ENCODE measurements at regions not wholly inside any gene's neighbourhood (a gene's known extent, or its start where the extent isn't known, plus 50 kb on each side); places are given as distances from the start of the nearest gene placed in this dataset.

DNA sequence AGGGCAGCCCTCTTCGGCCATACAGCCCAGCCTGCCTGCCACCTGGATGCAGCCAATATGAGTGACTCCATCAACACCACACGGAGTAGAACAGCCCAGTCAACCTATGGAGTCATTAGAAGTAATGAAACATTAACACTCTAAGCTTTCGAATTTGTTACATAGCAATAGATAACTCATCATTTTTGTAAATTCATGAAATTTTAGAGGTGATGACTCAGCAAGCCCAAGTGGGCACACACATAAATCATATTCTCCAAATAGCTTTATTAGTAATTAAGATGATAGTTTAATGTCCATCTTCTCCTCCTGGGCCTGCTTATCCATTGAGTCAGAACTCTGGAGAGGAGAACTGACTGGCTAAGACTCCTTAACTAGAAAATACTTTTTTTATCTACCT, 335.0 kb upstream of the KCNH8 start:
- DNase-seq, result no peak

GRCh38 chr3:18812316-18812715, 336.0 kb upstream of the KCNH8 start:
- no peak for DNase-seq

DNA sequence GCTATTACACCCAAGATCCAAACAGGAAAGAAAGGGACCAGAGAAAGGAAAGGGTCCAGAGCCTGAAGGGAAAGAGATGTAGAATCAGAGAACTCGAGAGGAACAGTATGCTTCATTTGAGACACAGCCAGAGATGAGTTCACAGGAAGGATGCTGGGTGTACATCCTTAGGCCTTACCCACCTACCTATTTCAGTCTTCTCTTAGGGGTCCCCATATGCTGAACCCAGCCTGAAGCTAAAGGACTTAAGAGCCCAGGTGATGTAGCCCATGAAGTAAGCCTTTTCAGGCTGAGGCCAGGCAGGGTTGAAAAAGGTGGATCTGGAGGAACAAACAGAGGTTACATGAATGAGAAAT, 338.0 kb upstream of the KCNH8 start:
- no peak for DNase-seq

DNA sequence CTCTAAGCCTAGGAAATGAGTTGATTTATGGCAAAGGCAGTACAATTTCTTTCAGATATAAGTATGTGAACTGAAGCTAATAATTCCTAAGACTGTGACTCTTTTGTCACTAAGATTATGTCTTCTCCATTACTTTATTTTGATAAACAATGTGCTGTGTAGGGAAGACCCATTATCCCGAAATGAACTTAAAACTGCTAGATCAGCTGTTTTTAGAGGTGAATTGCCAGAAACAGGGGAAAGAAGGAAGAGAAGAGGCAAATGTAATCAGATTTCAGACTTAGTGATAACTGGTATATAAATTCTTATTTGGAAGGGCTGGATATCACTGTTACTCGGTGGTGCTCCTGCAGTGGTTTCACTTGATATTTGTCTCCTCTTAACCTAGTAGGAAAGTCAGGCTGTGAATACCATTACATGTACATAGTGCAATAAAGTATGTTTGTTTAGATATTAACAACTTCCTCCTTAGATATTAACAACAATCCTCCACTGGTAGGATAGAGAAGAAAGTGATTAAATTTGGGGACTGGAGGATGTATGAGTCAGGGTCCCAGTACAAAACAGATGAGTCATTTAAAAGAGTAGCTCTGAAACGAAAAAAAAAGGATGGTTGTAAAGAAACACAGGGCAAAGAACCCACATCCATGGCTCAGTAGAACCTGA, 338.5 kb upstream of the KCNH8 start:
- no peak for DNase-seq

DNA sequence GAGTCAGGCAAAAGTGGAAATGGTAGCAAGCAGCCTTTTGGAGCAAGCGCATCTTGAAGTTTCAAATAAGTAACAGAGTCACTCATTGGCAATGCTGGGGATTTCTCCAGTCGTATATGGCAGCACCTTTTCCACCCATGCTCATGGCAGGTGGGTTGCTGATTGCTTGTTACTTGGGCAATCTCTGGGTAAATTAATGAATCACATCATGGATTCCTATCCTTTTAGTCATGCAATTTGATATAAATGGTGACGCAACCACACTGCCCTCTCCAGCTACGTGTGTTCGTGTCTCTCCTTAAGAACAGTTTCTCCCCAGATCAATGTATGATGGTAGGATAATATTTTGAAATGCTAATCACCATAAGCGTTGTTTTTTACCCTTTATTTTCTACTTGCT, 339.9 kb upstream of the KCNH8 start:
- no peak for DNase-seq

DNA sequence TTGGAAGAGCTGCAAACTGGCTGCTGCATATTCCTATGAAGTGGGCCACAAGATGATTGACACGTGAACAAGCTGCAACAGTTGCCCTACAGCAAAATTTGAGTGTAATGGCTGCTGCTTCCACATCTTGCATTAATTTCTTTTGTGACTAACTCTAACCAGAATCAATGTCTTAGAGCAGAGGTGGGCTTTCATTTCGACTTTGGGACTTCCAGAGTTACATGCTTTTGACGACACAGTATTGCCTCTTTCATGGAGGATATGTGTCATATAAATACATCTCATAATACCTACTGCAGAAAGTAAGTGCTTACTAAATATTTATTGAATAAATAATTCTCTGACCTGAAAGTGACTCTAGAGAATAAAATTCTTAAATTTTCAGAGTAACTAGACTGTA, 340.7 kb upstream of the KCNH8 start:
- DNase-seq, result no peak

DNA sequence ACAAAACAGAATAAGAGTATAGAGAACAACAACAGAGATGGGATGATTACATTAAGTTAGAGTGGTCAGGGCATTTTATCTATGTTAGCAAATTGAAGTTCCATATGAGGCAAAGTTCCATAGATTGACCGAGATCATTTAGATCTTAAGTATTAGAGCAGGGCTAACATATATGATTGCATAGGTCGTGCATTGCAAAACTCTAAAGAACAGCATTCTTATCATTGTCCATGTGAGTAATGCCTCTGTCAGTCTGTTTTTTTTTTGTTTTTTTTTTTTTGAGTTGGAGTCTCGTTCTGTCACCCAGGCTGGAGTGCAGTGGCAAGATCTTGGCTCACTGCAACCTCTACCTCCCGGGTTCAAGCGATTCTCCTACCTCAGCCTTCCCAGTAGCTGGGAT, 341.7 kb upstream of the KCNH8 start:
- no peak for DNase-seq

GRCh38 chr3:18797378-18797777, 350.9 kb upstream of the KCNH8 start:
- no peak for DNase-seq

DNA sequence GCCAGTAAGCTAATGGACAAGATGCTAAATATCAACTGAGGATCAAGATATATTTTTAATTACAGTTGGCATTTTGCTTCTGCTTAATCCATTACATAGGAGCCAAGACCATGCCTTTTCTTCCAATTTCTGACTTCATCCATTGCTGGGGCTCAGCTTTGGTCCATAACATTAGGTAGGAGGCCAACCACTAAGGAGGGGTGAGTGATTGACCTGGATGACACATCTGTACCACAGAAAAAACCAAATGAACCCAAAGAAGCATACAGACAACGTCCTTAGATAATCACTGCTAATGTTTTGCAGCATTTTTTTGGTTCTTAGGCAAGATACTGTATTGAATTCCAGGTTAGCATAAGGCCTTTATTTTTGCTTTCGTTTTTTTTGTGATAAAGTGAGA, 353.2 kb upstream of the KCNH8 start:
- no peak for DNase-seq

- DNase-seq, result no peak
These were observed 356.6 kb upstream of the KCNH8 start for GRCh38 chr3:18791752-18792151.

DNA sequence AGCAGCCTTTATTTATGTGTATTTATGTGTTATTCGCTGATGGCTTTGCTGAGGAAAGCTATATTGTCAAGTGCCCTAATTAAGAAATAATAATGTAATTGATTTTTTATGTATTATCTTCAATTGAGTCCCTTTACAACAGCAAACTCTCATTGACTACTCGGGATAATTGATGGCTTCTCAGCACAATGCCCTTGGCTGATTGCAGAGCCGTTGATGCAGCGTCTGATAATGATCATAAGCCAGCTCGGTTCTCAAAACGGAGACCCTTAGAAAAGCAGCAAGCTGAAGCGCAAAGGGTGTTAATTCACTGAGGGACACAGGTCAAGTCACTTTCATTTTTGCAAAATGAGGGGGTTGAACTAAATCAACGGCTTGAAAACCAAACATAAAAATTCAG, 357.1 kb upstream of the KCNH8 start:
- DNase-seq, result no peak

DNA sequence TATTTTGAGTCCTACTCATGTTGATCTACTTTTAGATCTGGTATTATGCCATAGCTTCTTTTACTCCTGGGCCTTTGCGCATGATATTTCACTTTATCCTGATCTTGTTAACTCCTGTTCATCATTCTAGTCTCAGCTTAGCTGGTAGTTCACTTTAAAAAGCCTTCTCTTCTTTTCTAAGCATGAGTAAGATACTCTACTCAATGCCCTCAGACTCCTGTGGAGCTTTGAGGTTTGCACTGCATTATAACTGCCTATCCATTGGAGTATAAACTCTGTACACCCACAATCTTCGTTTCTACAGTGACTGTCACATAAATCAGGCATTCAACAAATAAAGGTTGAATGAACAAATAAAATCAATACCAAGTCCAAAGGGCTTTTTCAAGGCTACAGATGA, 357.9 kb upstream of the KCNH8 start:
- no peak for DNase-seq

DNA sequence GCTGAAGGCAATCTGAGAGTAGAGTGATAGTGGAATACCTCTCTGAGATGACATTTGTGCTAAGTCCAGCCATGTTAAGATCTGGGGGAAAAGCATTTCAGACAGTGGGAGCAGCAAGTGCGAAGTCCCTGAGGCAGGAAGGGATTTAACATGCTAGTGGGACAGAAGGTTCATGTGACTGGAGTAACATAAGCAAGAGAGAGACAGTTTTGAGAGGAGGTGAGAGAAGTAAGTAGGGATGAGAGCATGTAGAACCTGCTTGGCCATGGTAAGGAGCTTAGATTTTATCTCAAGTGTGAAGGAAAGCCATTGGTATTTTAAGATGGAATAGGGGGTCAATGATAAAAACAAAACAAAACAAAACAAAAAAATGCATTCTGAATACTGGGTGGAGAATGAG, 358.6 kb upstream of the KCNH8 start:
- DNase-seq, result no peak

DNA sequence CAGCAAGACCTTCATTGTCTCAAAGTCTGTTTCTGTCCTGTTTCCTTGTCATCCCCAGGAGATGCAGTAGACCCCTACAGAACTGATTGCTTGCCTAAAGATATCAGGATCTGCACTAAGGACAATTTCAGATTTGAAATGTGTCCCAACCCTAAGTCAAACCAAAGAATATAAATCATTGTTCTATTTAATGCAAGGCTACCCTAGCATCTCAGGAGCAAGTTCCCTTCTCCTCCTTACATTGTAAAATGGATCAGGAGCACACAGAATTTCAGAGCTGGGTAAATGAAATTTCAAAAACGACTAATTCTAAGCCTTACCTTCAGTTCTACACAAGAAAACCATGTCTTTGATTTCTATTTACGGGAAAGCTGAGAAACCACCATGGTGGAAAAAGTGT, 360.9 kb upstream of the KCNH8 start:
- no peak for DNase-seq

DNA sequence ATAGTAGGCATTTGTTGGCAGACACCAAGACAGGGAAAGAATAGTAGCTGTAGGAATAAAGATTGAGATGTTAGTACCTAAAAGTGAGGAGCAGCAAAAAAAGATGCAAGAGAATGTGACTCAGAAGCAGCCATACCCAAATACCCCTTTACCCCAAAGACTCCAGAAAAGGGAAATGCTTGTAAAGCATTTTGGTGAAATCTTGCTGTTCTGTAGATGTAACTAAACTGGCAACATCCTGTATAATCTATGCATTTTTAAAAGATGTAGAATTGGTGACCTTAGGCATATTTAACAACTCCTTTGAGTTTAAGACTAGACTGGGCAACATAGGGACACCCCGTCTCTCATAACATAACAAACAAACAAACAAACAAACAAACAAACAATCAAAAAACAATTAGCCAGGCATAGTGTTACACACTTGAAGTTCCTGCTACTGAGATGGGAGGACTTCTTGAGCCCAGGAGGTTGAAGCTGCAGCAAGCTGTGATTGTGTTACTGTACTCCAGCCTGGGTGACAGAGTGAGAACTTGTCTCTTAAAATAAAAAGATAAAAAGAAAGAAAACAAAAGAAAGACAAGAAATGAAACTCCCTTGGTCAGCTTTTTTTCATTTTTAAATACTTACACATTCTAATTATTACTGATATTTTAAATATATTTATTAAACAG, 361.5 kb upstream of the KCNH8 start:
- DNase-seq, result no peak

GRCh38 chr3:18782191-18782590, 357.1 kb upstream of the SATB1 start:
- DNase-seq, result no peak

DNA sequence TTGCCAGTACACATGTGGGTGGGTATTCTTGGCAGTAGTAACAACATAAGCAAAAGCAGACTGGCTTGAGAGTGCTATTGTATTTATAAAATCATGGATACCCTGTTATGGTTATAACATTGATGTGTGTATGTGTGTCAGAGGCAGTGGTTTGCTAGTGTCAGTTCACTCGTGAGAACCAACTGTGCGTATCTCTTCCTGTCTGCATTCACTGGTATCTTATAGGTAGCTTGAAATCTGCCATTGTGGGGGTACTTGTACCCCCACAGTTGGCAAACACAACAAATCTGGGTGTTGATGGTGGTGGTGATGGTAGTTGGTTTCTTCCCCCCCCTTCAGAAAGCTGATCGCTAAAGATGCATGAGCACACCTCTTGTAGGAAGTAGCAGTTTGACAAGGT, 355.8 kb upstream of the SATB1 start:
- DNase-seq, result no peak

- no peak for DNase-seq
These were observed 354.6 kb upstream of the SATB1 start for GRCh38 chr3:18779704-18780103.

- no peak for DNase-seq
These were observed 353.5 kb upstream of the SATB1 start for GRCh38 chr3:18778598-18778997.

DNA sequence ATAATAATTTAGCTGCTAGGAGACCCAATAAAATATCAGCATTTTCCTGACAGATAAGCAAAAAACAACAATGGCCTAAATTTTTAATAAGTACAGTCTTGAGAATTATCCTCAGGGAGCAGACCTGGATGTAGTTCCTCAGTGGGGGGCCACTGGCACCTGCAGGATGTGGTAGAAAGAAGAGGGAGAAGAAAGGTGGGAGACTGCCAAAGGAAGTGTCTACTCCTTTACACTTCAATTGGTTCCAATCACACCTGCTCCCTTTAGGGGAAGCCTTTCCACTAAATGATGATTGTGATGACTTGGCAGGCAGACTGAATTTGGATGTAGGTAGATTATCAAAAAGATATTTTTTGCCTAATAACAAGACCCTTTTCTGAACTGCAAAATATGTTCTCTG, 353.0 kb upstream of the SATB1 start:
- no peak for DNase-seq

GRCh38 chr3:18775501-18775900, 350.4 kb upstream of the SATB1 start:
- no peak for DNase-seq

DNA sequence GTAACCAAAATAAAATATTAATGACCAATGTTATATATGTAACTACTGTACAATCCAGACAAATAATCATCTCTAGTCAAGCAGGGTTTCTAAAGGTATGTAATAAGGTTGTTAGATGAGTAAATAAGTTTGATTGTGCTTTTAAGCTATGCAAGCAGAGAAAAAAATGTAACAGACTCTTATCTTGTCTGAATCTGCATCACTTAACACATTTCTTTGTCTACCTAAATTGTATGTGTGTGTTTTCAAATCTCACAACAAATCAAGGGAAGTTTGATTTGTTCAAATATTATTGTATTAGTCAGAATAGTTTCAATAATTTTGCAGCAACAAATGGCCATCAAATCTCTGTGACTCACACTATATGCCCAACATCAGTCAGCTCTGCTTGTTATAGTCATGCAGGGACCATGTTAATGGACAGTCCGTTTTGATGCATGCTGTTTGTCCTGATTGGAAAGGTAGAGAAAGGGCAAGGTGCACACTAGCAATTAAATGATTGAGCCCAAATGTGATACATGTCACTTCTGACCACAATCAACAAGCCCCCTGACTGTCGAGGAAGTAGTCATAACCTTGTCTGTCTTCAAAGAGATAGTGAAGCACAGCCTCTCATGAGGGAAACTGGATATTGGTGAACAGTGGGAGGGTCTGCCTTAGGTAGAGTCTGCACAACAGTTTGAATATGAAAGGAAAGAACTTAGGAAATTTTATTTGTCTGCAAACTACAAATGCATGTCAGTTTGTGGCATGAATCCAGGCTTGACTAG, 349.4 kb upstream of the SATB1 start:
- DNase-seq, result no peak

GRCh38 chr3:18772699-18773305, 347.7 kb upstream of the SATB1 start:
- peak; percentile 2 to 32 for DNase-seq

DNA sequence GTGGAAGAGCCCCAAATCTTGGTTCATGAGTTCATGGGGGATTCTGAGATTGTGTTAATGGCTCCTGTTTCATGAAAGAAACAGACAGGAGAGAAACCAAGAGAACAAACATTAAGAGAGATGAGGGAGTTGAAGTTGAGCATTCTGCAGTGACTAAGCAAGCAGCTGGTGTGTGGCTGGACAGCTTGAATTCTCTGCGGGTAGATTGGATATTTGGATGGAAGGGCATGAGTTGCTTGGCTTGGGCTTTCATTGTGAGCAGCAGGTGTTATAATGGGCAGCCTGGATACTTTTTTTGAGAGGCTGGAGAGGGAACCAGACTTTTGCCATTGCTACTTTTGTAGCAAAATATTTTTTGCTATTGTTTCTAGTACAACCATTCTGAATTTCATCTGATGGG, 346.8 kb upstream of the SATB1 start:
- DNase-seq, result no peak

Measured in NCI-H524 (cell line).